Heart left ventricle (tissue), 13 donors: ENCODE measurements at regions not wholly inside any gene's neighbourhood (a gene's known extent, or its start where the extent isn't known, plus 50 kb on each side); places are given as distances from the start of the nearest gene placed in this dataset.

ENCODE experiments used
- POLR2A ChIP-seq, 2 donors: fragments of 450-650 bp; IDR thresholded peaks; one replicate each; pipeline ENCODE4 v1.6.1; 2017; ENCODE audit warnings: antibody characterized with exemption in 2 of 2, mild to moderate bottlenecking in 2 of 2, moderate library complexity in 2 of 2
- TF ChIP-seq, protein P1 (sequence below), 12 donors: fragments of 200-600 bp; sonication (generic) in 4 of 12; IDR thresholded peaks; one replicate each; pipeline versions ENCODE4 v1.5.0 to v1.8.0; 2018 to 2022; ENCODE audit warnings: antibody characterized with exemption in 12 of 12, mild to moderate bottlenecking in 5 of 12
- donor health status: ischemic (EF 13 %, LVEDD 7.1; RV severe dilation, severe dysfunction).
- donor health status: DM: no; HTN: yes; CAD: no.
- donor health status: DM: no; HTN: no; CAD: no.
- donor health status: ischemic (EF 25% LVEDD 6.9; RV normal size, moderate dysfunction).
- donor health status: ischemic (EF 25% LVEDD 5.7; RV mildly dilated, moderate dysfunction).
- donor health status: ischemic (EF 35%, LVEDD 5.7; RV mildly dilated, moderate dysfunction).
- donor health status: nonischemic (EF 11% LVEDD 7.7; RV severe dilation, severe dysfunction).
- donor health status: DM: yes; HTN: yes; CAD: no.
- donor health status: PGD.
- donor health status: ischemic (EF 29% LVEDD 5.4; RV normal size, mild dysfunction).
- donor health status: nonischemic (EF 23%, LVEDD 6.1; RV moderate dilation, normal function).

DNA sequence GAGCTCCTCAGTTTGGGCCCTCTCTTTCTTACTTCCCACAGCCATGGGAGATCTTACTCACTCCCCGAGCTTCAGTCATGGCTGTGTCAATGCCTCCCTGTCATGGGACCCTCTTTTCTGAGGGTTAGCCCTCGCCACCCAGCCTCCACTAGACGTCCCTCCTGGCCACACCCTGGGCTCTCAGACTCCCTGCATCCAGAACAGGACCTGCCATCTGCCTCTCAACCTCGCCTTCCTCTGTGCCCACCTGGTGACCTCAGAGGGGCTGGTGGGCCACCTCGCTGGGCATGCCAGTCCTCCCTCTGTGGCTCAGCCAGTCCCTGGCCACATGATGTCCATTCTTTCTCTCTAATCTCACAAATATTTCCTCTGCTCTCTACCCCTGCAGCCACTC lies 54.6 kb upstream of the MED9 start:
- TF ChIP-seq, protein P1, sequence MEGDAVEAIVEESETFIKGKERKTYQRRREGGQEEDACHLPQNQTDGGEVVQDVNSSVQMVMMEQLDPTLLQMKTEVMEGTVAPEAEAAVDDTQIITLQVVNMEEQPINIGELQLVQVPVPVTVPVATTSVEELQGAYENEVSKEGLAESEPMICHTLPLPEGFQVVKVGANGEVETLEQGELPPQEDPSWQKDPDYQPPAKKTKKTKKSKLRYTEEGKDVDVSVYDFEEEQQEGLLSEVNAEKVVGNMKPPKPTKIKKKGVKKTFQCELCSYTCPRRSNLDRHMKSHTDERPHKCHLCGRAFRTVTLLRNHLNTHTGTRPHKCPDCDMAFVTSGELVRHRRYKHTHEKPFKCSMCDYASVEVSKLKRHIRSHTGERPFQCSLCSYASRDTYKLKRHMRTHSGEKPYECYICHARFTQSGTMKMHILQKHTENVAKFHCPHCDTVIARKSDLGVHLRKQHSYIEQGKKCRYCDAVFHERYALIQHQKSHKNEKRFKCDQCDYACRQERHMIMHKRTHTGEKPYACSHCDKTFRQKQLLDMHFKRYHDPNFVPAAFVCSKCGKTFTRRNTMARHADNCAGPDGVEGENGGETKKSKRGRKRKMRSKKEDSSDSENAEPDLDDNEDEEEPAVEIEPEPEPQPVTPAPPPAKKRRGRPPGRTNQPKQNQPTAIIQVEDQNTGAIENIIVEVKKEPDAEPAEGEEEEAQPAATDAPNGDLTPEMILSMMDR (IDR thresholded peaks at IDR 0.05), result no peak
- no peak for TF ChIP-seq POLR2A (IDR thresholded peaks at IDR 0.05)
